ENCODE measurements at regions not wholly inside any gene's neighbourhood (a gene's known extent, or its start where the extent isn't known, plus 50 kb on each side); places are given as distances from the start of the nearest gene placed in this dataset.

- no peak for DNase-seq (ENCODE audit: low read depth)
- TF ChIP-seq CTCF (conservative IDR thresholded peaks at IDR 0.05; ENCODE audit: low read depth, low read length) = no peak
- H3K4me3 ChIP-seq (ENCODE audit: low read length) = no peak overlapping the region
Measured at GRCh38 chr19:30305346-30306060, 66.7 kb upstream of the ZNF536 start.

DNA sequence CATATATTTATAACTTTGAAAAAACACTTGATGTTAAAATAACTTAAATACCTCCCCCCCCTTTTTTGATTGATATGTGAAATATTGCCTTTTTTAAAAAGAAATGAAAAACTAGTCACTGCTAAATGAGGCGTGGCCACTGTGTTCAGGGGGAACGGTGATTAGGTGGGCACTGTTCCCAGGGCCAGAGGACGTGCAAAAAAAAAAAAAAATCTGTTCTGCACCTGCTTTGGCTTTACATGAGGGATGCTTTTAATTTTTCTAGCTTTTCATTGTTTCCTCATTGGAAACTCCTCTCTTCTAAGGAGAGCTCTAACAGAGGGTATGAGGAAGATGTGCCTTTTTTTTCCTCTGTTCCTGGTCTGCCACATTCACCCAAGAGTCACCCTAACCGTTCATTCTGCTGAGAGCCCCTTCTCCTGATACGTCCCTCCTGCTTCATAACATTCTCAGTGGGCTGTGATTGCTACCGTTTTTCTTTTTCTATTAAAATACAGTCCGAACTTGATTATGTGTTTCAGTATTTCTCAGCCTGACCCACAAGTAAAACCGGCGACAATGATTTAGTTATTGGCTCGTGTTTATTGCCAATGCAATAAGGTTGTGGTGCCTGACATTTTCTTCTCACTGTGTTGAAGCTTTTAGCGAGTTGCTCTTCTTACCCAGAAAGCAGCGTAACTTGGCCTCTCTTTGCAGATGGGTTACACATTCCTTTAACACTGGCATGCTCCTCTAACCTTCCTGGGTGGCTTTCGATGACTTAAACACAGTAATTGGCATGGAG is 64.8 kb upstream of the ZNF536 start:
- DNase-seq (ENCODE audit: low read depth) = no peak
- no peak overlapping the region for H3K4me3 ChIP-seq (ENCODE audit: low read length)
- TF ChIP-seq CTCF (conservative IDR thresholded peaks at IDR 0.05; ENCODE audit: low read depth, low read length) = no peak

DNA sequence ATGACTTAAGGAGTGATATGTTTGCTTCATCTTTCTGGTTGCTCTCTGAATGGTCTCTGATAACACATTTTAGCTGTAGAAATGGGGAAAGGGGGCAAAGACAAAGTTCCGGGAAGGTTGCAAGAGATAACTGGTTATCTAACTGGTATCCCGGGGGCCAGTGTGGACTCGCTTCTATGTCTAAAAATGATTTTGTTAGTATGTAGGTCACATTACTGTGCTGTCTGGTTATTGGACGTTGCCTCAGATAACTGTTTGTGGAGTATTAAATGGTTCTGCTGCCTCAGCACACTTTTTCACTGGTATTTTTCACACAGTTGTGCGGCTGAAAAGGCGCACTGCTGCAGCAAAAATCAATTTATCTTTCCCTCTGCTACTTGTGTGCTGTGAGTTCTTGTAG is 63.0 kb upstream of the ZNF536 start:
- no peak for TF ChIP-seq CTCF (conservative IDR thresholded peaks at IDR 0.05; ENCODE audit: low read depth, low read length)
- DNase-seq (ENCODE audit: low read depth) = no peak
- H3K4me3 ChIP-seq (ENCODE audit: low read length) = no peak overlapping the region

DNA sequence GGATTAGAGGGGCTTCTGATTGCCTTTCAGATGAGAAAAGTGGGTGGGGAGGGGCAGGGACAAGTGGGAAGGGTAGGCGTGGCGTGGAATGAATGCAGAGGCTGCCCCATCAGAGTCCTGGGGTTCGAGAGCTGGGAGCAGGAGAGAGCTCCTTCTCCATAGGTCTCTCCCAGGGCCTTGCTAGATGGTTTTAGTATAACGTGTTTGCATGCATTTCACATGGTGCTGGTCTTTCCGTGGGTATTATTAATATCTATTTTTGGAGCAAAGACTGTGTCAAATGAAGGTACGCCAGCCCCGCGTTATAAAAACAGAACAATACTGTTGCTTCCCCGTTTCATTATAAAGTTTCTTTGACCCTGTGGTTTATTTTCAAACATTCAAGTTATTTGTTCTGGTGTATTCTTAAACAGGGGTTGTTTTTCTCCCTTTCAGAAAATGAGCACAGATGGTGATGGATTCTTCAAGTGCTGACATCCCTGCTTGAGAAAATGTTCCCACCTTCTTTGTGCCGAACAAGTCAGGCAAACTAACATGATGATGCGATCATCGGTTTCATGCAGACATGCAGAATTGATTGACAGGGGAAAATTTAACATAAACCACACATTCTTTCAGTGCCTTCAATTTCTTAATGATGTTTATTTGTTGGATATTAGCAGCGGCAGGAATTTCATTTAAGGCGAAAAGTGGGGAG is 62.1 kb upstream of the ZNF536 start:
- DNase-seq (ENCODE audit: low read depth) = no peak
- H3K4me3 ChIP-seq (ENCODE audit: low read length) = no peak overlapping the region
- TF ChIP-seq CTCF (conservative IDR thresholded peaks at IDR 0.05; ENCODE audit: low read depth, low read length) = no peak

- TF ChIP-seq CTCF (conservative IDR thresholded peaks at IDR 0.05; ENCODE audit: low read depth, low read length) = no peak
- no peak for DNase-seq (ENCODE audit: low read depth)
- no peak overlapping the region for H3K4me3 ChIP-seq (ENCODE audit: low read length)
Measured at GRCh38 chr19:30310602-30311263, 61.5 kb upstream of the ZNF536 start.

GRCh38 chr19:30311911-30312310 is 60.3 kb upstream of the ZNF536 start:
- no peak for TF ChIP-seq CTCF (conservative IDR thresholded peaks at IDR 0.05; ENCODE audit: low read depth, low read length)
- no peak overlapping the region for H3K4me3 ChIP-seq (ENCODE audit: low read length)
- no peak for DNase-seq (ENCODE audit: low read depth)

Measured in retinal pigment epithelial cell (primary cell).